Upper lobe of right lung (tissue), 1 donor: ENCODE measurements at regions not wholly inside any gene's neighbourhood (a gene's known extent, or its start where the extent isn't known, plus 50 kb on each side); places are given as distances from the start of the nearest gene placed in this dataset.

Source experiments
- ATAC-seq: fragments of 200-7000 bp; cut with Tn5 transposase; one replicate; pipeline ENCODE4 v1.9.1; 2020; ENCODE audit warnings: mild to moderate bottlenecking, moderate library complexity
- DNase-seq: peaks from one replicate; pipeline ENCODE4 v3.0.0-alpha.2; 2020
- H3K27ac ChIP-seq: fragments of 200-600 bp; one replicate; pipeline ENCODE4 v1.8.0; 2022
- H3K27me3 ChIP-seq: fragments of 200-600 bp; one replicate; pipeline ENCODE4 v1.8.0; 2022; ENCODE audit warnings: mild to moderate bottlenecking
- H3K36me3 ChIP-seq: fragments of 200-600 bp; one replicate; pipeline ENCODE4 v1.8.0; 2022
- H3K4me1 ChIP-seq: fragments of 200-600 bp; one replicate; pipeline ENCODE4 v1.8.0; 2022
- H3K4me3 ChIP-seq: fragments of 200-600 bp; one replicate; pipeline ENCODE4 v1.8.0; 2022; ENCODE audit warnings: mild to moderate bottlenecking
- H3K9me3 ChIP-seq: fragments of 200-600 bp; one replicate; pipeline ENCODE4 v1.8.0; 2022
- CTCF ChIP-seq: fragments of 200-600 bp; IDR thresholded peaks from one replicate; pipeline ENCODE4 v1.8.0; 2022; ENCODE audit warnings: antibody characterized with exemption
- intact Hi-C: fragments of 100-400 bp; cut with DNase I; formaldehyde crosslinking; loops from one replicate; pipeline ENCODE4 v1.11.0; 2022
- donor health status: DM: no; HTN: yes; CAD: no; lungs with severe emphysema.

DNA sequence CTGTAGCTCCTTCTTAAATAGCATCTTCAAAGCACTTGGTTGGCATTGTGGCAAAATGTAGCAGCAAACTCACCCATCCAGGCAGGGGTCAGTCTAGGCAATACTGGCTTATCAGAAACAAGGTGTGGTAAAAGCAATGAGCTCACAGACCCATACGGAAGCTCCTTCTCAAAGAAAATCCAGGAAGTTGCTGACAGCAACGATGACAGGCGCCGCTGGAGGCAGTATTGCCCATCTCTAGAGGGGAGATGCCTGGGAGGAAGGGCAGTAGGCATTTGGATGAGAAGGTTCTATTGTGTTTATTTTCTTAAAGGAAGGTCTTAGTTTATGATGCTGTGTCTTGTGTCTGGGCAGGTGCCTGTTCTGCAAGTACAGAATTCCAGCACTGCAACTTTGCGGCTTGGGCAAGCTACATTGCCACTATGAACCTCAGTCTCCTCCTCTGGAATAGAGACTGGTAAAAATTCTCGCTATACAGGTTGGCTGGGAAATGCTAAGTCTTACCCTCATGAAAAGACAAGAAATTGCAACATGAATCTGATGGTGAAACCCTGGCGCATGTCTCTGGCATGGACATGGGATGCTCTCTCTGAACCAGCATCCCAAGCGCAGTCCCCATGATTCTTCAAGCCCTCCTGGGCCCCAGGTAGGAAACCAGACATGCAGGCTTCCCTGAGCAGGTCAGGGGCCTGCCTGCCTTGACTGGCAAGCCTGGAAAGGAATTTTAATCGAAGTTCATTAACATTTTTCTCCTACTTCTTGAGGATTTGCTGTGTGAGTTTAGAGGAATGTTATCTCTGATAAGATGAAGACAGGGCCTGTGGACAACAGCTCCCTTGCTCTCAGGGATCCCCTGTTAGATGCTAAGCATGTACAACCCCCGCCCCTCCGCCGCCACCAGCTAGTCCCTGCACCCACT, 156.0 kb downstream of the TFCP2L1 start:
- peak; percentile 80 for DNase-seq
- H3K4me3 ChIP-seq = no peak overlapping the region
- no peak overlapping the region for H3K27ac ChIP-seq
- intact Hi-C loops = no loop called here
- peak; percentile 52 for TF ChIP-seq CTCF
- no peaks in the 10 kb centered on the region for H3K36me3 ChIP-seq
- H3K4me1 ChIP-seq = no peaks in the 10 kb centered on the region
- ATAC-seq = peak; percentile 86
- H3K27me3 ChIP-seq = no peaks in the 10 kb centered on the region
- H3K9me3 ChIP-seq = no peaks in the 10 kb centered on the region

GRCh38 chr2:121129692-121130091, 155.3 kb downstream of the TFCP2L1 start:
- no peaks in the 10 kb centered on the region for H3K9me3 ChIP-seq
- no peaks in the 10 kb centered on the region for H3K36me3 ChIP-seq
- no peak overlapping the region for H3K4me3 ChIP-seq
- intact Hi-C loops = no loop called here
- no peak for TF ChIP-seq CTCF
- DNase-seq (no peak), ATAC-seq (no peak)
- H3K27me3 ChIP-seq = no peaks in the 10 kb centered on the region
- H3K4me1 ChIP-seq = no peaks in the 10 kb centered on the region
- H3K27ac ChIP-seq = no peak overlapping the region

DNA sequence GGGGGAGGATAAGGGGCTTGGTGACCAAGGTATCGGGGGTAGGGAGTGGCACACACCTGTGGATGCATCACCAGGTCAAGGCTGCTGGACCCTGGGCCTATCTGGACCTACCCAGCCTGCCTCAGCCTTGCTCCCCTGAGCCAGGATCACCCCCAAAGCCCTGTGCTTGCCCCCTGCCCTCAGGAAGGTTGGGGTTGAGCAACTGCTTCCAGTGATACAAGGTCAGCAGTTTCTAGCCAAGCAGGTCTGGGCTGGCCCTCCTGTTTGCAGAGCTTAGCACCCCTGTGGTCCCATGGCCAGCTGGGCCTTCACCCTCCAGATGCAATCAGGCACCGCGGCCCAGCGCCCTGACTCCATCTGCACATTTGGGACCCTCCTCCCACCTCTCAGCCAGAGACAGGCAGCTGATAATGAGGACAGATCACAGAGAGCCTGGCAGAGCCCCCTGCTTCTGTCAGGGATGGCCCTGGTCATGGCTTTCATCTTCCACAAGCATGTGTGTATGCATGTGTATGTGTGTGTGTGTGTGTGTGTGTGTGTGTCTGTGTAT, 154.6 kb downstream of the TFCP2L1 start:
- Histone ChIP-seq H3K4me3 (no peak overlapping the region), H3K27ac (no peak overlapping the region), H3K4me1 (no peaks in the 10 kb centered on the region), H3K36me3 (no peaks in the 10 kb centered on the region), H3K9me3 (no peaks in the 10 kb centered on the region), H3K27me3 (no peaks in the 10 kb centered on the region)
- no peak for ATAC-seq
- intact Hi-C loops = no loop called here
- TF ChIP-seq CTCF = no peak
- DNase-seq = no peak

GRCh38 chr2:121131375-121131774, 153.6 kb downstream of the TFCP2L1 start:
- Histone ChIP-seq H3K27me3 (no peaks in the 10 kb centered on the region), H3K4me1 (no peaks in the 10 kb centered on the region), H3K4me3 (no peak overlapping the region), H3K27ac (no peak overlapping the region), H3K36me3 (no peaks in the 10 kb centered on the region), H3K9me3 (no peaks in the 10 kb centered on the region)
- TF ChIP-seq CTCF = no peak
- DNase-seq = no peak
- intact Hi-C loops = no loop called here
- ATAC-seq = no peak

DNA sequence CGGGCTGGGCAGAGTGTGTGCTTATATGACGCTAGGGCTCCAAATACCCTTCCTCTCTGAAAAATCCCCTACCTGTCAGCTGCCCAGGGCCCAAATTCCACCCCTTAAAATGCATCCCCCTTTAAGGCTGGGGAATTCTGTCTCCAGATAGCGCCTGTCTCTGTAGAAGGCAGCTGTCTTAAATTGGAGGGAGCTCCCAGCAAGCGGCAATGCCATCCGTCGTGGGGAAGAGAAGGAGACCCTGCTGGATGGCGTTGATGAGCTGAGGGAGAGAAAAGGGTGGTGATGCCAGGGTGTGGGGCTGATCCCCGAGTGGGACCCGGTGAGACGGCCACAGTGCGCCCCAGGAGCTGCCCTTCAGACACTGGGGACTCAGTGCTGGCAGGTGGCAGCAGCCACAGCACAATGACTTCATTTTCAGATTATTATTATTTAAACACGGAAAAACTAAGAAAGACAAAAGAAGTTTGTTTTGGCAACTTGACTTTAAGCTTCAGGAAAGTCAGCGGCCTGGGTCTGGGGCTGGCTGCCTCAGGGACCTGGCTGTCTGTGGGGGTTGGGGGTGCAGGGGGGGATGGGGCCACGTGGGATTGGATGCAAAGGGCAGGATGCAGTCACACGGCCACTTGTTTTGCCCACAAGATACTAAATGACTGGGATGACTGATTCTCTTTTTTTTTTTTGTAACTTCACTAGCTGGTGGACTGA, 152.8 kb downstream of the TFCP2L1 start:
- intact Hi-C loops = no loop called here
- DNase-seq (no peak), ATAC-seq (no peak)
- Histone ChIP-seq H3K36me3 (no peaks in the 10 kb centered on the region), H3K27me3 (no peaks in the 10 kb centered on the region), H3K4me3 (no peak overlapping the region), H3K27ac (no peak overlapping the region), H3K4me1 (no peaks in the 10 kb centered on the region), H3K9me3 (no peaks in the 10 kb centered on the region)
- no peak for TF ChIP-seq CTCF
